ENCODE measurements at regions not wholly inside any gene's neighbourhood (a gene's known extent, or its start where the extent isn't known, plus 50 kb on each side); places are given as distances from the start of the nearest gene placed in this dataset.

- no peak overlapping the region for H3K4me3 ChIP-seq (ENCODE audit: insufficient read depth, low read depth, low read length)
- no peak overlapping the region for H2AFZ ChIP-seq (ENCODE audit: low read depth, low read length)
- no peaks in the 10 kb centered on the region for H3K27me3 ChIP-seq (ENCODE audit: insufficient read depth, low read length)
- Mint-ChIP-seq H3K9me3 (ENCODE audit: unreplicated experiment) (peaks cover 4% of the 10 kb centered on the region), H3K27me3 (ENCODE audit: low read depth, unreplicated experiment) (no peaks in the 10 kb centered on the region), H3K27ac (ENCODE audit: unreplicated experiment) (no peak overlapping the region), H3K36me3 (ENCODE audit: low read depth, unreplicated experiment) (peaks cover 2% of the 10 kb centered on the region), H3K4me3 (ENCODE audit: unreplicated experiment) (no peak overlapping the region), H3K4me1 (ENCODE audit: low read depth, unreplicated experiment) (no peaks in the 10 kb centered on the region)
- DNase-seq (ENCODE audit: low read depth), result no peak
- TF ChIP-seq EZH2 (IDR thresholded peaks at IDR 0.05; ENCODE audit: insufficient read depth, low read length) (no peak), CTCF (IDR thresholded peaks at IDR 0.05; ENCODE audit: insufficient read depth, low read depth, low read length) (no peak)
- no peak overlapping the region for H3K4me2 ChIP-seq (ENCODE audit: low read length)
- H3K36me3 ChIP-seq (ENCODE audit: insufficient read depth, low read length), result no peaks in the 10 kb centered on the region
- H3K9ac ChIP-seq (ENCODE audit: low read length), result no peak overlapping the region
- H3K27ac ChIP-seq (ENCODE audit: low read depth, low read length), result no peak overlapping the region
- no peaks in the 10 kb centered on the region for H3K9me3 ChIP-seq (ENCODE audit: insufficient read depth, low read depth, low read length)
- H3K4me1 ChIP-seq (ENCODE audit: insufficient read depth, low read length), result no peaks in the 10 kb centered on the region
- FAIRE-seq, result no peak
- no peaks in the 10 kb centered on the region for H4K20me1 ChIP-seq (ENCODE audit: insufficient read depth, low read length)
- H3K79me2 ChIP-seq (ENCODE audit: insufficient read depth, low read length), result no peaks in the 10 kb centered on the region
Measured at GRCh38 chr15:39310633-39311032, 270.2 kb upstream of the THBS1 start.

DNA sequence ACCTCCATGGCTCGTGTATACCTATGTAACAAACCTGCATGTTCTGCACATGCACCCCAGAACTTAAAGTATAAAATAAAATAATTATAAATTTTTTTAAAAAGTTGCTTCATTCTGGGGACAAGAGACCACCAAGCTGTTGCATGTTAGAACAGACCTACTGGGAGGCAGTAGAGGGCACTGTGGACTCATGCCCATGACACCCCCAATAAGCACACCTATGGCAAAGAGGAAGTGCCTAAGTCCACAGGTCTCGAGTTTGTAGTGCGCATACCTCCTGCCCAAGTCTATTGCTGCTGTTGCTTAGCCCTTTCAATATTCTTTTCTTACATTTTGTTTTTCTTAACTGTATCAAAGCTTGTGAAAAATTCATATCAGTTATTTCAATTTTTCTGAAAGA is 267.9 kb upstream of the THBS1 start:
- peaks cover 2% of the 10 kb centered on the region for H3K36me3 Mint-ChIP-seq (ENCODE audit: low read depth, unreplicated experiment)
- no peak overlapping the region for H3K4me3 Mint-ChIP-seq (ENCODE audit: unreplicated experiment)
- no peaks in the 10 kb centered on the region for H4K20me1 ChIP-seq (ENCODE audit: insufficient read depth, low read length)
- no peak overlapping the region for H2AFZ ChIP-seq (ENCODE audit: low read depth, low read length)
- no peaks in the 10 kb centered on the region for H3K36me3 ChIP-seq (ENCODE audit: insufficient read depth, low read length)
- no peaks in the 10 kb centered on the region for H3K9me3 ChIP-seq (ENCODE audit: insufficient read depth, low read depth, low read length)
- no peaks in the 10 kb centered on the region for H3K79me2 ChIP-seq (ENCODE audit: insufficient read depth, low read length)
- FAIRE-seq, result no peak
- no peak overlapping the region for H3K4me3 ChIP-seq (ENCODE audit: insufficient read depth, low read depth, low read length)
- no peaks in the 10 kb centered on the region for H3K4me1 Mint-ChIP-seq (ENCODE audit: low read depth, unreplicated experiment)
- no peak for TF ChIP-seq CTCF (IDR thresholded peaks at IDR 0.05; ENCODE audit: insufficient read depth, low read depth, low read length)
- H3K27me3 ChIP-seq (ENCODE audit: insufficient read depth, low read length), result no peaks in the 10 kb centered on the region
- no peak overlapping the region for H3K27ac ChIP-seq (ENCODE audit: low read depth, low read length)
- no peaks in the 10 kb centered on the region for H3K4me1 ChIP-seq (ENCODE audit: insufficient read depth, low read length)
- DNase-seq (ENCODE audit: low read depth), result no peak
- H3K4me2 ChIP-seq (ENCODE audit: low read length), result no peak overlapping the region
- no peaks in the 10 kb centered on the region for H3K9me3 Mint-ChIP-seq (ENCODE audit: unreplicated experiment)
- no peaks in the 10 kb centered on the region for H3K27me3 Mint-ChIP-seq (ENCODE audit: low read depth, unreplicated experiment)
- no peak overlapping the region for H3K9ac ChIP-seq (ENCODE audit: low read length)
- no peak overlapping the region for H3K27ac Mint-ChIP-seq (ENCODE audit: unreplicated experiment)

GRCh38 chr15:39313467-39313866 is 267.4 kb upstream of the THBS1 start:
- no peaks in the 10 kb centered on the region for H3K36me3 Mint-ChIP-seq (ENCODE audit: low read depth, unreplicated experiment)
- Histone ChIP-seq H3K9me3 (ENCODE audit: insufficient read depth, low read depth, low read length) (no peaks in the 10 kb centered on the region), H3K4me3 (ENCODE audit: insufficient read depth, low read depth, low read length) (no peak overlapping the region), H4K20me1 (ENCODE audit: insufficient read depth, low read length) (no peaks in the 10 kb centered on the region), H3K27ac (ENCODE audit: low read depth, low read length) (no peak overlapping the region), H3K27me3 (ENCODE audit: insufficient read depth, low read length) (no peaks in the 10 kb centered on the region), H3K4me1 (ENCODE audit: insufficient read depth, low read length) (no peaks in the 10 kb centered on the region), H3K79me2 (ENCODE audit: insufficient read depth, low read length) (no peaks in the 10 kb centered on the region), H3K36me3 (ENCODE audit: insufficient read depth, low read length) (no peaks in the 10 kb centered on the region), H2AFZ (ENCODE audit: low read depth, low read length) (no peak overlapping the region), H3K4me2 (ENCODE audit: low read length) (no peak overlapping the region), H3K9ac (ENCODE audit: low read length) (no peak overlapping the region)
- TF ChIP-seq CTCF (IDR thresholded peaks at IDR 0.05; ENCODE audit: insufficient read depth, low read depth, low read length) (no peak), EZH2 (IDR thresholded peaks at IDR 0.05; ENCODE audit: insufficient read depth, low read length) (no peak)
- DNase-seq (ENCODE audit: low read depth) (no peak), FAIRE-seq (no peak)
- H3K4me1 Mint-ChIP-seq (ENCODE audit: low read depth, unreplicated experiment), result no peaks in the 10 kb centered on the region
- no peaks in the 10 kb centered on the region for H3K9me3 Mint-ChIP-seq (ENCODE audit: unreplicated experiment)
- no peaks in the 10 kb centered on the region for H3K27me3 Mint-ChIP-seq (ENCODE audit: low read depth, unreplicated experiment)
- no peak overlapping the region for H3K27ac Mint-ChIP-seq (ENCODE audit: unreplicated experiment)
- H3K4me3 Mint-ChIP-seq (ENCODE audit: unreplicated experiment), result no peak overlapping the region
